Stimulated activated CD8-positive, alpha-beta memory T cell treated with anti-CD3 and anti-CD28 coated beads, Interleukin-15, amount 100 ng/mL, for 4 hours (primary cell): ENCODE measurements at regions not wholly inside any gene's neighbourhood (a gene's known extent, or its start where the extent isn't known, plus 50 kb on each side); places are given as distances from the start of the nearest gene placed in this dataset.
"Not testable (repeated sequence)": the region's sequence is repeated elsewhere in the genome, so short reads cannot be mapped to it uniquely, and the experiment has no call there.

Experiments used
- DNase-seq, 2 donors: peaks; one replicate each; pipeline ENCODE4 v3.0.0-alpha.2; 2020; ENCODE audit warnings: low read depth in 2 of 2

DNA sequence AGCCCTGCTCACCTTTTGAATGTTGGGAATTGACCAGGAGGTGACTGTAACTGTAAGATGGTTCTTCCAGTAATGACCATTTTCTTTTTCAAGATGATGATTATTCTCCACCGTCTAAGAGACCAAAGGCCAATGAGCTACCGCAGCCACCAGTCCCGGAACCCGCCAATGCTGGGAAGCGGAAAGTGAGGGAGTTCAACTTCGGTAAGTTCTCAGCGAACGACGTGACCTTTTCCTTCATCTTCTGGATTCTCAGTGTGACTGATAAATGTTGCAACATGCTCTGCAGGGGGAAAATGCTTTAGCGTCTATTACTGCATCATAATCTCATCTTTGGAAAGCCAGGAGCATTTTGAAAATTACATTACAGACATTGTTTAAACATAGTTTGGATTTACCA, 89.5 kb upstream of the SPDYE9 start:
- not testable (repeated sequence) for DNase-seq

DNA sequence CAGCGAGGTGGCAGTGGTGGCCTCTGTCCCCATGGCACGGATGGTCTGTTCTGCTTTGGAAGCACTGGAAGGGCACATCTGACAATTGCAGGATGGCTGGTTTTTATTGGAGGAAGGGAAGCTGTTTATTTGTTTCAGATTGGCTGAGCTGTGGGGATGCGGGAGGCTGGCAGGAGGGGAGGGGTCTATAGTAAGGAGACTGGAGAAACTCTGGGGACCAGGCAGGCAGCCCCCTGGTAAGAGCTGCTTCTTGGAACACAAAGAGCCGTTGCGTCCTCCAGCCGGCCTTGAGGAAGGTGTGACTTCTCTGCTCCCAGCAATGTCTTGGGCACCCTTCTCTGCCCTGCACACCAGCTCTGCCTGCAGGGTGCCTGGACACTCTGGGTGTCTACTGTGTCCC, 85.1 kb upstream of the SPDYE9 start:
- DNase-seq: not testable (repeated sequence)

DNA sequence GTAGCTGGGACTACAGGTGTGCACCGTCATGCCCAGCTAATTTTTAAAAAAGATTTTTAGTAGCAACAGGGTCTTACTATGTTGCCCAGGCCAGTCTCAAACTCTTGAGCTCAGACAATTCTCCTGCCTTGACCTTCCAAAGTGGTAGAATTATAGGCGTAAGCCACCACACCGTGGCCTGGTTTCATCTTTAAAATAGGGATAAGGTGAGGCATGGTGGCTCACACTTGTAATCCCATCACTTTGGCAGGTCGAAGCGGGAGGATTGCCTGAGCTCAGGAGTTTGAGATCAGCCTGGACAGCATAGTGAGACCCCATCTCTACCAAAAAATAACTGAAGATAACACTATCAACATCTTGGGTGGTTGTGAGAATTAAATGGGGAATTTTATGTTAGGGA, 84.6 kb upstream of the SPDYE9 start:
- not testable (repeated sequence) for DNase-seq

DNA sequence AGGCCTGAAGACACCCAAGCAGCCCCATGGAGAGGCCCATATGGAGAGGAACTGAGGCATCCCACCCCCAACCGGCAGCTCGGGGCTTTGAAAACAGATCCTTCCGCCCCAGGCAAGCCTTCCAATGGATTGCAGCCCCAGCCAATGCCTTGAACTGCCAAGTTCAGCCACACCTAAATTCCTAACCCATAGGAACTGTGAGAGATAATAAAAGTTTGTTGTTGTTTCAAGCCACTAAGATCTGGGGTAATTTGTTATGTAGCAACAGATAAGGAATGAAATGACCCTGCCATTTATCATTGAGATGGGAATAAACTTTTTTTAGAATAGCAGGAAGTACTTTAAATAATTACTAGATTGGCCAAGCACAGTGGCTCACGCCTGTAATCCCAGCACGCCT, 80.3 kb upstream of the SPDYE9 start:
- not testable (repeated sequence) for DNase-seq

DNA sequence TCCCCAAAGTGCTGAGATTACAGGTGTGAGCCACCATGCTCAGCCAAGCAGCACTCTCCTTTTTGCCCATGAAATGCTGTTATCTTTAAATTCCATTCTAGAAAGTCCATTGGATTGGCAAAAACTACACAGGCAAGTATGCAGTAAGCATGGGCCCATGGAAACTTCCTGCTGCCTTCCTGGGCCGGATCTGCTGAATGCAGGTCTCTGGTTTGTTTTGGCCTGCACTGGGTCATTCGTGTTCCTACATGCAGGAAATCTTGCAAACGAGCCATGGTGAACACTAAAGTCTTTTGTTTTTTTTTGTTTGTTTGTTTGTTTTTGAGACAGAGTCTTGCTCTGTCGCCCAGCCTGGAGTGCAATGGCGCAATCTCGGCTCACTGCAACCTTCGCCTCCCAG, 76.8 kb upstream of the SPDYE9 start:
- not testable (repeated sequence) for DNase-seq

DNA sequence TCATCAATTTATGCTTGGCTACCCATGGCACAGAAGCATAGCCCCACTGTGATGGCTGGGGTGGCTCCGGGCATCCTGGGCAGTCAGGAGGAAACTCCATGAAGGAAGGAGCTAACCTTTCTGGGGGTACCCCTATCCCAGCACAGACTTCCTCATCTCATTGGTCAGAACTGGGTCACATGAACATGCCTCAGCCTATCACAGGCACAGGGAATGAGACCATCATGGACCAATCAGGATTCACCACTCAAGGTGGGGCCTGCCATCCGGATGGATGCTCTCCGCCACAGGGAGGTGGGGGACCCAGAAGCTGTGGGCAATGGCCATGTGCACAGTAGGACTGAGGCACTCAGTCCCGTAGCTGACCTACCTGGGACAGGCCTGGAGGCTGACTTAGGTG, 75.9 kb upstream of the SPDYE9 start:
- not testable (repeated sequence) for DNase-seq

DNA sequence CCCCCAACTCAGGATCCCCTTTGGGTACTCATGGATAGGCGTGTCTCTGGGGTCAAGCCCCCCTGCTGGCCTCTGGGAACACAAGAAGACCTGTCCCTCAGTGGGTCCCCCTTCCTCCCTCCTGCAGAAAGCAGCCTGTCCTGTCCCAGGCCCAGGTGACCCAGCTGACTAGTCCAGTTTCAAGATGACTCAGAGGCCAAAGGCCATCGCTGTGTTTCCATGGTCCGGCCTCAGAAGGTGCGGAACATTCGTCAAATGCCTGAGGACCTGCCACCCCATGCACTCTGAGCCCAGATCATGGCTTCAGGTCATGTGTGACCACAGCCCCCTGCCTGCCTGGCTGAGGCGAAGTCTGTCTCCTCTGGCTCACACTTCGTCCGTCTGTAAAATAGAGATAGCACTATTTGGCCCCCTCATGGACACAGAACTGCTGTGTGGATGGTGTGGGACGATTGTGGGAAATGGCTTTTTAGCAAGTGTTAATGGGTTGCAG, 71.4 kb upstream of the SPDYE9 start:
- not testable (repeated sequence) for DNase-seq

DNA sequence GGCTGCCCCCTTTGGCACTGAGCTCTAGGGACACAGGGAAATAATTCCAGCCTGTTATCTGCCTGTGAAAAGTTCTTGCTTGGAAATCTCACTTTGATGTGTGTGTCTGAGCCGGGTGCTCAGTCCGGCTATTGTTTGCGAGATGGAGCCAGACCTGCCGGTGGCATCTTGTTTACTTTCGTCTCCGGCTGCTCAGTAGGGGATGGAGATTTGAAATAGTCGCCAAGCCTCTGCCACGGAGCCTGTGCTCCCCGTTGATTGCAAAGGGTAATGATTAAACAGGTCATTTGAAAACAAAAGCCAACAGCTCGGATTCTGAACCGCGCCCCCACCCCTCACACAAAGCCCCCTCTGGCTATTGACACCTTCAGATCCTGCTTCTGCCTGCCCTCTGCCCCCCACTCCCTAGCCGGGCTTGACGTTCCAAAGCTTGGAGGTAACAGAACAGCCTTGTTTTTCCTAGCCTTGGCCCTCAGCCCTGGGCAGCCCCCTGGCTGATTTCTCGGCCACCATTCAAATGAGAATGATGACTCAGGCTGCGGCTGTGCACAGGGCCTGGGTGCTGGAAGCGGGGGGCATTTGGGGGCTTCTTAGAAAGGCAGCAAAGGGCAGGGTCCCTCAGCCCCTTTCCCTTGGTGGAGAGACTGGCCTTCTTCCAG, 70.8 kb upstream of the SPDYE9 start:
- not testable (repeated sequence) for DNase-seq

DNA sequence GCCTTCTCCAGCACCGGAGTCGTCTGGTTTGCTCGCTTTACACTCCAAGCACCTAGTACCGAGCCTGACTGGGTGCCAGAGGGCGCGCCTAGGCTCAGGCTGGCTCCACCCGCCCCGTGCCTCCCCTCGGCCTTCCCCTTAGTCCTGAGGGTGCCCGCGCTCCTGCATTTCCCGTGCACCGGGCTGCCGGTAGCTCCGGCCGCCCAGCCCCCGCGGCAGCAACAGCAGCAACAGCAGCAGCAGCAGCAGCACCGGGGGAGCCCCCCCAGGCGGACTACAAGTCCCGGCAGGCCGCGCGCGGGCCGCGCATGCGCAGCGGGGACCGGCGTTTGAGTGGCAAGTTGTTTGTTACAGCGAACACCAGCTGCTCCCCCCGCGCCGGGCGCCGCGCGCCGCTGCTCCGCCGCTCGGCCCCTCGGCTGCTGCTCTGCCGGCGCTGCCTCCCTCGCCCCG, 68.8 kb upstream of the SPDYE9 start:
- peak; percentile 59 to 62 for DNase-seq

DNA sequence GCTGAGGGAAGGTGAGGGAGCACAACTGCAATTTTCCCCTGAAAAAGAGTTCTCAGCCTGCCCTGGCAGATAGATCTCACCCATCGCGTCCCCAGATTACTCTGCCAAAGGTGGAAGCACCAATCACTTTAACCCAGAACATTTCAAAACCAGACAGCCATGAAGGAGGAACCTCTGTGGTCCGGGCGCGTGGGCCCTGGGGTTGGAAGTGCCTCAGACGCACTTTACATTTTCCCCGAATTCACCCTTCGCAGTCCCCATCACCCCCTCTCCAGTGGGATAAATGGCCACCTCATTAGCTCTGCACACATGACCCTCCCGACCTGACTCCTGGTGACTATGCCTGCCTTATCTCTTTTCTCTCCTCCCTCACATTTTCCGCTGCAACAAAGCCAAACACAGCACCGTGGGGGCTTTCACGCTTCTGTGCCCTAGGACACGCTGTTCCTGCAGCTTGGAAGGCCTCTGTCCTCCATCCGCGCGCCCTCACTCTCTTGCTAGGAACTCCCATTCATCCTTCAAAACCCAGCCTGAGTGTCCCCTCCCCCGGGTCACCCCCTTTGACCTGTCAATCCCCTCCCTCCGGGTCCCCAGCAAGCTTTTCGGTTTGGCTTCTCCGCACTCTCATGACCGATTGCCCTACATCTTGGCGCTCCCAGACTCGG, 68.2 kb upstream of the SPDYE9 start:
- DNase-seq: not testable (repeated sequence)

DNA sequence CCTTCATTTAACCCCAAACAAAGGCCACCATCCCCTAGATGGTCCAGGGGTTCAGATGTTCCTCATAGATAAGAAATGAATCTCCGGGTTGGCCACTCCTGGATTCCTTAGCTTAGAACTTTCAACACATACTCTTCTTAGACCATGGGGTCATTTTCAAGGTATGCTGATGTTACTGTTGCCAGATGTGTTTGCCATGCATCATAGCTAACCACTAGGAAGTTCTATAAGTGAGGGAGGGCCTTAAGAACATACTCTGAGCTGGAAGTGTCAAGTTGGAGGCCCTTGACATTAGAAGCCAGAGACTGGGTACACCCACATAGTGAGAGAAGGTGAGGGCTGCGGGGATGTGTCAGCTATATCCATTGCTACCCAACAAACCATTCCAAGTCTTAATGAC, 62.7 kb upstream of the SPDYE9 start:
- not testable (repeated sequence) for DNase-seq

DNA sequence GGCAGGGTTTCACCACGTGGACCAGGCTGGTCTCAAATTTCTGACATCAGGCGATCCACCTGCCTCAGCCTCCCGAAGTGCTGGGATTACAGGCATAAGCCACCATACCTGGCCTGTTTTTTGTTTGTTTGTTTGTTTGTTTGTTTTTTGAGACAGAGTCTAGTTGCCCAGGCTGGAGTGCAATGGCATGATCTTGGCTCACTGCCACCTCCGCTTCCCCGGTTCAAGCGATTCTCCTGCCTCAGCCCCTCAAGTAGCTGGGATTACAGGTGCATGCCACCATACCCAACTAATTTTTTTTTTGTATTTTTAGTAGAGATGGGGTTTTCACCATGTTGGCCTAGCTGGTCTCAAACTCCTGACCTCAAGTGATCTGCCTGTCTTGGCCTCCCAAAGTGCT, 61.8 kb upstream of the SPDYE9 start:
- DNase-seq: not testable (repeated sequence)

DNA sequence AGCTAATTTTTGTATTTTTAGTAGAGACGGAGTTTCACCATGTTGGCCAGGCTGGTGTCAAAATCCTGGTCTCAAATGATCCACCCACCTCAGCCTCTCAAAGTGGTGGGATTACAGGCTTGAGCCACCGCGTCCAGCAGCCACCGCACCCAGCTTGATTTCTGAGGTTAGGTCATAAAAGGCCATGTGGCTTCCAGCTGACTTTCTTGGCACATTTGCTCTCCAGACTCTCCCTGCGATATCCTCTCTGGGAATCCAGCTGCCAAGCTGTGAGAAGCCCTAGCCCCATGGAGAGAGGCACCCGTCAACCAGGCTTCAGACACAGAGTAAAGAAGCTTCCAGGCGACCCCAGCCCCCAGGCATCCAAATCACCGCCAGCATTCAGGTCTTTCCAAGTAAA, 58.2 kb upstream of the SPDYE9 start:
- DNase-seq: not testable (repeated sequence)

DNA sequence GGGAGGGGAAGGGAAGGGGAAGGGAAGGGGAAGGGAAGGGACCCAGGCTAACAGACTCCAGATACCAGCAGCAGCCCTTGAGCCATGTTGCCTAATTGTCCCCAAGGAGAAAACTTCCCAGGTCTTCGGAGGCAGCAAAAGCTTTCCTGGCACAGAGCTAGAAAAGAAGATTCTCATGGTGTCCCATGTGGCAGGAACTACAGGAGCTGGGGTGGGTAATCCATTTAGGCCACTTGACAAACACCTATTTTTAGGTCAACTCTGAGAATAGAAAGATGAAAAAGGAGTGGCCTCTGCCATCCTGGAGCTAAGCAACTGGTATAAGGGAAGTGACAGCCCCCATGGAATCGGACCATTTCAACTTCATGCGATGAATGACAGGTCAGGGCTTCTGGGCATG, 52.1 kb upstream of the SPDYE9 start:
- DNase-seq: not testable (repeated sequence)
